ENCODE measurements at regions not wholly inside any gene's neighbourhood (a gene's known extent, or its start where the extent isn't known, plus 50 kb on each side); places are given as distances from the start of the nearest gene placed in this dataset.

DNA sequence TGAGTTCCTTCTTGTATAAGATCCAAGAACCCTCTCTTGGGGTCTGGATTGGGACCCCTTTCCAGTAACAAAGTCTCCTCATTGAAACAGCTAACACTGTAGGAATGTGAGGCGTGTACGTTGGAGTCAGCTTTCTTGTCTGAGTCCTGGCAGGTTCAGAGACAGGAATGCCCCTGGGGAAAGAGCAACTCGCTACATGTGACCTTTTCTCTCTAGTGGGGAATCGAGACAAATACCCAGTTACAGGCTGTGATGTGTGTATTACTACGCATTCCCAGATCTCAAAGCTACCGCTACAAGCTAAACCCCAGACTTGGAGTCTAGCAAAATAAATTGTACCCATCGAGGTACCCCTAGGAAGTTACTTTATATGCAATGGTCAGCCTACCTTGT, 85.6 kb upstream of the FRMD4A start:
- intact Hi-C loops (cut with DNase I), result no loop called here
- no peak overlapping the region for H3K27ac ChIP-seq
- no peak for DNase-seq
- no peak overlapping the region for H3K4me3 ChIP-seq
- H3K4me1 ChIP-seq, result no peaks in the 10 kb centered on the region
- WGBS, 2 donors, result 57 to 73% methylated on average over 7 of the region's 7 CpGs
- no peaks in the 10 kb centered on the region for H3K9me3 ChIP-seq
- H3K27me3 ChIP-seq, result peaks cover 0 to 6% (median 0%) of the 10 kb centered on the region in 4 donors
- H3K36me3 ChIP-seq, result no peaks in the 10 kb centered on the region
- TF ChIP-seq, protein P1, sequence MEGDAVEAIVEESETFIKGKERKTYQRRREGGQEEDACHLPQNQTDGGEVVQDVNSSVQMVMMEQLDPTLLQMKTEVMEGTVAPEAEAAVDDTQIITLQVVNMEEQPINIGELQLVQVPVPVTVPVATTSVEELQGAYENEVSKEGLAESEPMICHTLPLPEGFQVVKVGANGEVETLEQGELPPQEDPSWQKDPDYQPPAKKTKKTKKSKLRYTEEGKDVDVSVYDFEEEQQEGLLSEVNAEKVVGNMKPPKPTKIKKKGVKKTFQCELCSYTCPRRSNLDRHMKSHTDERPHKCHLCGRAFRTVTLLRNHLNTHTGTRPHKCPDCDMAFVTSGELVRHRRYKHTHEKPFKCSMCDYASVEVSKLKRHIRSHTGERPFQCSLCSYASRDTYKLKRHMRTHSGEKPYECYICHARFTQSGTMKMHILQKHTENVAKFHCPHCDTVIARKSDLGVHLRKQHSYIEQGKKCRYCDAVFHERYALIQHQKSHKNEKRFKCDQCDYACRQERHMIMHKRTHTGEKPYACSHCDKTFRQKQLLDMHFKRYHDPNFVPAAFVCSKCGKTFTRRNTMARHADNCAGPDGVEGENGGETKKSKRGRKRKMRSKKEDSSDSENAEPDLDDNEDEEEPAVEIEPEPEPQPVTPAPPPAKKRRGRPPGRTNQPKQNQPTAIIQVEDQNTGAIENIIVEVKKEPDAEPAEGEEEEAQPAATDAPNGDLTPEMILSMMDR (IDR thresholded peaks at IDR 0.05), result no peak
- no peak for TF ChIP-seq POLR2A (IDR thresholded peaks at IDR 0.05)

DNA sequence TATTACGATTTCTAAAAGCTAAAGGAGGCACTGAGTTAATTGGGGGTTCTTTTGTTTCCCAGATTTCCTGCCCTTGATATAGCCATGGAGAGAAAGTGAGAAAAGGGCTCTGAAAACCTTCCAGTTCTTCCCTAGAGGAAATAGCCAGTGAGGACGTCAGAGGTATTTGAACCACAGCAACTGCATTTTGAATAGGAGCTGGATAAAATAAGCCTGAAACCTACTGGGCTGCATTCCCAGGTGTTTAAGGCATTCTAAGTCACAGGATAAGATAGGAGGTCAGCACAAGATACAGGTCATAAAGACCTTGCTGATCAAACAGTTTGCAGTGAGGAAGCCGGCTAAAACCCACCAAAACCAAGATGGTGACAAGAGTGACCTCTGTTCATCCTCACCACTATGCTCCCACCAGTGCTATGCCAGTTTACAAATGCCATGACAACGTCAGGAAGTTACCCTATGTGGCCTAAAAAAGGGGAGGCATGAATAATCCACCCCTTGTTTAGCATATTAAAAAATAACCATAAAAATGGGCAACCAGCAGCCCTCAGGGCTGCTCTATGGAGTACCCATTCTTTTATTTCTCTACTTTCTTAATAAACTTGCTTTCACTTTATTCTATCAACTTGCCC, 85.1 kb upstream of the FRMD4A start:
- intact Hi-C loops (cut with DNase I), result no loop called here
- TF ChIP-seq, protein P1 (IDR thresholded peaks at IDR 0.05), result no peak
- no peak for TF ChIP-seq POLR2A (IDR thresholded peaks at IDR 0.05)
- DNase-seq, result no peak
- H3K9me3 ChIP-seq, result no peaks in the 10 kb centered on the region
- H3K36me3 ChIP-seq, result no peaks in the 10 kb centered on the region
- no peaks in the 10 kb centered on the region for H3K4me1 ChIP-seq
- no peak overlapping the region for H3K4me3 ChIP-seq
- H3K27me3 ChIP-seq, result peaks cover 0 to 6% (median 0%) of the 10 kb centered on the region in 4 donors
- no peak overlapping the region for H3K27ac ChIP-seq
- 60 to 63% methylated on average over 4 of the region's 4 CpGs for WGBS, 2 donors

DNA sequence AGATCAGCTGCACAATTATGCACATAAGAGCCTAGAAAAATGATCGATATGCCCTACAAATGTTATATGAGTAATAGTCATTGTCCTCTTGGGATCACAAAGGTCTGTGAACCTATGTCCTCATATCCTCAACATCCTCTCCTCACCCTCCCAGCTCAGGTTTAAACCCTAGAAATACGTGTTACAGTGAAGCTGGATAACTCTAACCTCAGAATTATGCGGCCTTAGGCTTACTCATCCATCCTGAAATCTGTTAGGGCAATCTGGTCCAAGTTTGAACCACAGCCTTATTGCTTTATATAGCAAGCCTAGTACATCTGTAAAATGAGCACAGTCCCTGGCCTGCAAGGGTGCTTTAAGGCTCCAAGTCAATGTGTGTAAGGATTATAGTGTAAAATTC, 84.2 kb upstream of the FRMD4A start:
- H3K9me3 ChIP-seq, result no peaks in the 10 kb centered on the region
- no peak overlapping the region for H3K27ac ChIP-seq
- 56 to 71% methylated on average over 3 of the region's 3 CpGs for WGBS, 2 donors
- H3K4me3 ChIP-seq, result no peak overlapping the region
- intact Hi-C loops (cut with DNase I), result no loop called here
- TF ChIP-seq POLR2A (IDR thresholded peaks at IDR 0.05), result no peak
- TF ChIP-seq, protein P1 (IDR thresholded peaks at IDR 0.05), result no peak
- H3K27me3 ChIP-seq, result peaks cover 0 to 6% (median 0%) of the 10 kb centered on the region in 4 donors
- no peaks in the 10 kb centered on the region for H3K36me3 ChIP-seq
- DNase-seq, result no peak
- H3K4me1 ChIP-seq, result no peaks in the 10 kb centered on the region

DNA sequence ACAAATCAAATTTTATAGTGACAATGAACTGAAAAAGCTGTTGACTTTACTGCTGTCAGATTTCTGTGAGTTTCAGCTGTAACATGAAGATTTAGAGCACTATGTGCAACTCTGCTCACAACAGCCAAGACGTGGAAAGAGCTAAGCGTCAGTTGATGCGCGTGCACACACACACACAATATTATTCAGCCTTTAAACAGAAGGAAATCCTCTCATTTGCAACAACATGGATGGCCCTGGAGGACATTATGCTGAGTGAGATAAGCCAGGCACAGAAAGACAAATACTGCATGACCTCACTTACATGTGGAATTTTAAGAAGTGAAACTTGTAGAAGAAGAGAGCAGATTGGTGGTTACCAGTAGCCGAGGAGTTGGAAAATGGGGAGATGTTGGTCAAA, 82.8 kb upstream of the FRMD4A start:
- 70 to 85% methylated on average over 5 of the region's 5 CpGs for WGBS, 2 donors
- intact Hi-C loops (cut with DNase I), result no loop called here
- H3K9me3 ChIP-seq, result no peaks in the 10 kb centered on the region
- no peak overlapping the region for H3K4me3 ChIP-seq
- no peaks in the 10 kb centered on the region for H3K36me3 ChIP-seq
- H3K4me1 ChIP-seq, result no peaks in the 10 kb centered on the region
- TF ChIP-seq POLR2A (IDR thresholded peaks at IDR 0.05), result no peak
- TF ChIP-seq, protein P1 (IDR thresholded peaks at IDR 0.05), result no peak
- no peak for DNase-seq
- peaks cover 0 to 14% (median 0%) of the 10 kb centered on the region in 4 donors for H3K27me3 ChIP-seq
- no peak overlapping the region for H3K27ac ChIP-seq

DNA sequence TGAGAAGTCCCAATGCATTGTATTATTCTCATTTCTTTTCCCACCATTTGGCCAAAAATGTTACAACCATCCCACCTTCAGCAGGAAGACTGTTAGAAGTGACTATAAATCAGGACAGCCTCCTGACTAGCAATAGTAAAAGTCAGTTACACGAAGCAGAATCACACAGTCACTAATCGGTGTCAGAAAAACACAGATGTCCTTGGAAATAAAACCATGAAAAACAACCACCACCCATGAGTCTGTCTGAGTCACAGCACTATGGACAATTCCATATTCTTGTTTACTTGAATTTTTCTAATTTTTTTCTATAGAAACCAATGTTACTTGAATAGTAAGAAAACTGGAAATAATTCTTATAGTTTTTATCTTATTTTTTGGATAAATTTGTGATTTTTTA, 81.9 kb upstream of the FRMD4A start:
- Histone ChIP-seq H3K4me3 (no peak overlapping the region), H3K27ac (no peak overlapping the region), H3K36me3 (no peaks in the 10 kb centered on the region), H3K9me3 (no peaks in the 10 kb centered on the region), H3K4me1 (no peaks in the 10 kb centered on the region), H3K27me3 (peaks cover 0 to 20% (median 0%) of the 10 kb centered on the region in 4 donors)
- no peak for DNase-seq
- TF ChIP-seq, protein P1 (IDR thresholded peaks at IDR 0.05), result no peak
- TF ChIP-seq POLR2A (IDR thresholded peaks at IDR 0.05), result no peak
- intact Hi-C loops (cut with DNase I), result no loop called here
- WGBS, 2 donors, result 73 to 84% methylated on average over 2 of the region's 2 CpGs

Data from esophagus squamous epithelium (tissue), 5 donors.